K562 (cell line): ENCODE measurements at regions not wholly inside any gene's neighbourhood (a gene's known extent, or its start where the extent isn't known, plus 50 kb on each side); places are given as distances from the start of the nearest gene placed in this dataset.

Experiments
- ETS1 ChIP-seq: conservative IDR thresholded peaks from 2 replicates; pipeline ENCODE4 v1.6.1; 2011; ENCODE audit warnings: low read depth, mild to moderate bottlenecking, low read length; ENCODE audit not compliant: control insufficient read depth
- MGA ChIP-seq: fragments of 450-650 bp; IDR thresholded peaks from 2 replicates; pipeline ENCODE4 v1.6.1; 2016; ENCODE audit warnings: mild to moderate bottlenecking, moderate library complexity

- TF ChIP-seq MGA = no peak
- no peak for TF ChIP-seq ETS1
- TF ChIP-seq, all 486 proteins: peak for 5
These were observed 151.6 kb upstream of the PLEKHG7 start (continued) for GRCh38 chr12:92551210-92551609.
